DMS79 treated with DMSO at 0.1 percent for 48 hours (cell line): ENCODE measurements at regions not wholly inside any gene's neighbourhood (a gene's known extent, or its start where the extent isn't known, plus 50 kb on each side); places are given as distances from the start of the nearest gene placed in this dataset.
"Not testable (repeated sequence)": the region's sequence is repeated elsewhere in the genome, so short reads cannot be mapped to it uniquely, and the experiment has no call there.

Source experiments
- DNase-seq: peaks from one replicate; lab custom pipeline; 2025; lab: John Stamatoyannopoulos, UW

- DNase-seq = no peak
These were observed 738.7 kb upstream of the CHAC2 start for GRCh38 chr2:53028746-53029423.

GRCh38 chr2:53028225-53028624, 739.4 kb upstream of the CHAC2 start:
- no peak for DNase-seq

- not testable (repeated sequence) for DNase-seq
These were observed 745.4 kb upstream of the CHAC2 start for GRCh38 chr2:53022248-53022647.

- DNase-seq = no peak
These were observed 745.8 kb upstream of the CHAC2 start for GRCh38 chr2:53021828-53022227.

- DNase-seq = no peak
These were observed 746.3 kb upstream of the CHAC2 start for GRCh38 chr2:53021292-53021691.

- peak; percentile 10 for DNase-seq
These were observed 748.7 kb upstream of the CHAC2 start for GRCh38 chr2:53018825-53019425.

GRCh38 chr2:53006980-53007379, 760.6 kb upstream of the CHAC2 start:
- DNase-seq = no peak

- DNase-seq = no peak
These were observed 763.2 kb upstream of the CHAC2 start for GRCh38 chr2:53004413-53004812.

- peak; percentile 6 for DNase-seq
These were observed 772.2 kb upstream of the CHAC2 start for GRCh38 chr2:52995424-52995823.

GRCh38 chr2:52976143-52976949, 791.3 kb upstream of the CHAC2 start:
- DNase-seq = no peak

GRCh38 chr2:52974127-52974526, 793.5 kb upstream of the CHAC2 start:
- no peak for DNase-seq

- DNase-seq = no peak
These were observed 797.0 kb upstream of the CHAC2 start for GRCh38 chr2:52970642-52971041.

- DNase-seq = no peak
These were observed 799.6 kb upstream of the CHAC2 start for GRCh38 chr2:52968043-52968442.

GRCh38 chr2:52964916-52965530, 802.6 kb upstream of the CHAC2 start:
- peak; percentile 32 for DNase-seq

- DNase-seq = no peak
These were observed 806.2 kb upstream of the CHAC2 start for GRCh38 chr2:52961403-52961802.

GRCh38 chr2:52960881-52961280, 806.7 kb upstream of the CHAC2 start:
- no peak for DNase-seq

GRCh38 chr2:52959801-52960200, 807.8 kb upstream of the CHAC2 start:
- no peak for DNase-seq

GRCh38 chr2:52956766-52957165, 810.8 kb upstream of the CHAC2 start:
- no peak for DNase-seq

GRCh38 chr2:52956118-52956517, 811.5 kb upstream of the CHAC2 start:
- no peak for DNase-seq

GRCh38 chr2:52955079-52955478, 812.5 kb upstream of the CHAC2 start:
- DNase-seq = no peak

GRCh38 chr2:52940101-52940500, 827.5 kb upstream of the CHAC2 start:
- DNase-seq = no peak

- no peak for DNase-seq
These were observed 828.4 kb upstream of the CHAC2 start for GRCh38 chr2:52939250-52939649.

GRCh38 chr2:52936029-52936428, 831.6 kb upstream of the CHAC2 start:
- DNase-seq = no peak
